ENCODE measurements at regions not wholly inside any gene's neighbourhood (a gene's known extent, or its start where the extent isn't known, plus 50 kb on each side); places are given as distances from the start of the nearest gene placed in this dataset.

DNA sequence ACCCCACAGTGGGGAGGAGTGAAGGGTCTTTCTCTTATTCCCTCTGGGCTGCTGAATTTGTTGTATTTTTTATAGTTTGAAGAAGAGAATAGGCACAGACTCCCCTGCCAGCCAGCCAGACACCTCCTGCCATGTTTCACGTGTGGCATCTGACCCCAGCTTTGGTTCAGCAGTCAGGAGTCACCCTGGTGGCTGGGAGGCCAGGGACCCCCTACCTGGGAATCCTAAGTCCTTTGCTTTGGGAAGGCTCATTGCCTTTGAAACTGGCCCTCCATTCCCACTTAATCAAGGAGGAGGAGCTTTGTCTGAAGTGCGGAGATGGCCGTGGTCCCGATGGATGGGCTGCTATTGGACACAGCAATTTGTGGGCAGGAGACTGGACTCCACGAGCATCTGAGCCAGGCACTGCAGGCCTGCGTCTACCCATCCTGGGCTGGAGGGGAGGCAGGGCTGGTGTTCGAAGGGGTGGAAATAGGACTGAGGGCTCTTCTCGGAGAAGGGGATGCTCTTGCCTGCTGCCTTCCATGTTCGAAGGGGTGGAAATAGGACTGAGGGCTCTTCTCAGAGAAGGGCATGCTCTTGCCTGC, 196.1 kb downstream of the DLL1 start:
- TF ChIP-seq, protein P1, sequence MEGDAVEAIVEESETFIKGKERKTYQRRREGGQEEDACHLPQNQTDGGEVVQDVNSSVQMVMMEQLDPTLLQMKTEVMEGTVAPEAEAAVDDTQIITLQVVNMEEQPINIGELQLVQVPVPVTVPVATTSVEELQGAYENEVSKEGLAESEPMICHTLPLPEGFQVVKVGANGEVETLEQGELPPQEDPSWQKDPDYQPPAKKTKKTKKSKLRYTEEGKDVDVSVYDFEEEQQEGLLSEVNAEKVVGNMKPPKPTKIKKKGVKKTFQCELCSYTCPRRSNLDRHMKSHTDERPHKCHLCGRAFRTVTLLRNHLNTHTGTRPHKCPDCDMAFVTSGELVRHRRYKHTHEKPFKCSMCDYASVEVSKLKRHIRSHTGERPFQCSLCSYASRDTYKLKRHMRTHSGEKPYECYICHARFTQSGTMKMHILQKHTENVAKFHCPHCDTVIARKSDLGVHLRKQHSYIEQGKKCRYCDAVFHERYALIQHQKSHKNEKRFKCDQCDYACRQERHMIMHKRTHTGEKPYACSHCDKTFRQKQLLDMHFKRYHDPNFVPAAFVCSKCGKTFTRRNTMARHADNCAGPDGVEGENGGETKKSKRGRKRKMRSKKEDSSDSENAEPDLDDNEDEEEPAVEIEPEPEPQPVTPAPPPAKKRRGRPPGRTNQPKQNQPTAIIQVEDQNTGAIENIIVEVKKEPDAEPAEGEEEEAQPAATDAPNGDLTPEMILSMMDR (IDR thresholded peaks at IDR 0.05), result no peak
- no peak for TF ChIP-seq POLR2A (IDR thresholded peaks at IDR 0.05)
